Hypothalamus (tissue), 51 donors: ENCODE measurements at regions not wholly inside any gene's neighbourhood (a gene's known extent, or its start where the extent isn't known, plus 50 kb on each side); places are given as distances from the start of the nearest gene placed in this dataset.

ENCODE experiments used
- DNase-seq, 51 donors: peaks; one replicate each; lab custom pipeline; 2025; lab: John Stamatoyannopoulos, UW

DNA sequence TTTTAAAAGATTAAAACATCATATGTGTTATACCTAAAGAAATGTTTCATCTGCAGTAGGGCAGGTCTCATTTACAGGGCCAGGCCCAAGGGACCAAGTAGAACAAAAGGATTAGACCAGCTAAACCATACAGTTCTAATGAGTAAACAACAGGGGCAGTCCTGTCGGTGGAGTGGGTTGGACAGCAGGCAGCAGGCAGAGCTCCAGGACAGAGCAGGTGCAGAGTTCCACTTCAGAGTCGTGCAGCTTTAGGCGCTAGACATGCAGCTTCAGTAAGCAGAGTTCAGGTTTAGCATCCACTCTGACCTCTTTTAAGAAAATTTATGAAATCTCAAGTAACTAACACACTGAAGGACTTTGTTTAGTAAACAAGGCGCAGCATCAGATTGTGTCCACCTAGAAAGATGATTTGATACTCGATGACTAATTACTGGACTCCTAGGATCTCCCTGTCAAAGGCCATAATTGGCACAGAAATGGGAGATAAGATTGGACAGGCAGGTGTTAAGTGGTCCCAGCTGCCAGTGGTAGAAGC is 487.7 kb upstream of the INTU start:
- DNase-seq, result no peak

- DNase-seq, result no peak
Observed at GRCh38 chr4:127148165-127148564, 484.6 kb upstream of the INTU start.

DNA sequence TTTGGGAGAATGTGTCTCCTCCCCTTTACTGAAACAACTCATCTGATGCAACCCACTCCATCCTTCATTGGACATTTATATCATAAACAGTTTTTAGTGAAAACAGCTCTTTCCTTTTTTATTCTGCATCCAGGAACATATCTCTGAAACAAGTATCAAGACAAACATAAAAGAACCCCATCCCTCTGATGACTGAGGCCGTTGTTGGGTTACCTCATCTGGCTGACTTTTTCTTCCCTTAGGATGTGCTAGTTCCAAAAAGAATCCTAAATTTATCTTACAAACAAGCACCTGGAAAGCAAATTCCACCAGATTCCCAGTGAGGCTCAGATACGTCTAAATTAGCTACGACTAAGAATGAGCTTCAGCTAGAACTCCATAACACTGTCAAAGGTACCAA is 483.7 kb upstream of the INTU start:
- DNase-seq, result no peak

GRCh38 chr4:127151941-127152340 is 480.8 kb upstream of the INTU start:
- no peak for DNase-seq

DNA sequence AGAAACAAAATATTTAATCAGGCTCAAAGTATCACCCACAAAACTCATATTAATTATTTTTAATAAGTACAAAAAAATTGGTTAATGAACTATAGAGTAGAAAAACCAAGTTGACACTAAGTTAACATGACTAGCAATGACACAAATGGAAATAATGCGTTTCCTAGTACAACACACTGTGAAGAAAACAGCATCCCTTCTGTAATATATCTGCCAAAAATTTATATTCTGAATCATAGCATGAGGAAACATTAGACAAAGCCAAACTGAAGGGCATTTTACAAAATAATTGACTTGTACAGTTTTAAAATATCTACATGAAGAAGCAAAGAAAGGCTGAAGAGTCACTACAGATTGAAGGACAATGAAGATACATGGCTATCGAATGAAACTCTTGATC is 477.6 kb upstream of the INTU start:
- DNase-seq, result no peak

GRCh38 chr4:127155555-127155954 is 477.2 kb upstream of the INTU start:
- no peak for DNase-seq

DNA sequence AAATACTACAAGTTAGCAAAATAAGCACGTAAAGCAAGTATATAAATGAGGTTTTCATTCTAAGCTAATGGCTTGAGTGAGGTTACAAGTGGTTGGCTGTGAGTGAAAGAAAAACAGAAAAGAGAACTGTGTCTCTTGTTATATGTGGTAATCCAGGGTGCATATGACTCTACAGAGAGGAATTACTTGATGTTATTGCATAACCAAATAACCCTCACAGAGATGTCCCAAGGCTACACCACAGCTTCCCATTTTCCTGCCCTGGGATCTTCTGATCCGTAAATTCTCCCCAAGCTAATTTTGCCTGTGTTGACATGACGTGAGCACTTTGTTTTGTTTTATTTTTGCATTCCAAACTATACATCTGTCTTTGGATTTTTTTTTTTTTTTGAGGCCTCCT is 470.0 kb upstream of the INTU start:
- no peak for DNase-seq

DNA sequence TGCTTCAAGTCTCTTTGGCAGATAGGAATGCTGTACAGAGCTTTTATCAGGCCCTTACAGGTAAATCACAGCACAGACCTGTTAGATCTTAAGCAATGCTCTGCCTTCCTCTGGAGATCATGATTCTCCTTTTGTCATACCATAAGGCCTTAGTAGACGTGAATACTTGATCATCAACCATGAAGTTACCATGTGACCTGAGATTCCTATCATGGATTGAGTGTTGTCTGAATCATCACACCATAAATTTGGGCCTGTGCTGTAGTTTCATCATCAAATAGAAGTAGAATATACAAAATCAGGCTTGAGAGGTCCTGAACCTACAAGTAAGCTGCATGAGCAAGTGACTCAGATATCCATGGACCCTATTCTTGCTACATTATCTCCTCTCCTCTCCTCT is 466.8 kb upstream of the INTU start:
- DNase-seq, result no peak

DNA sequence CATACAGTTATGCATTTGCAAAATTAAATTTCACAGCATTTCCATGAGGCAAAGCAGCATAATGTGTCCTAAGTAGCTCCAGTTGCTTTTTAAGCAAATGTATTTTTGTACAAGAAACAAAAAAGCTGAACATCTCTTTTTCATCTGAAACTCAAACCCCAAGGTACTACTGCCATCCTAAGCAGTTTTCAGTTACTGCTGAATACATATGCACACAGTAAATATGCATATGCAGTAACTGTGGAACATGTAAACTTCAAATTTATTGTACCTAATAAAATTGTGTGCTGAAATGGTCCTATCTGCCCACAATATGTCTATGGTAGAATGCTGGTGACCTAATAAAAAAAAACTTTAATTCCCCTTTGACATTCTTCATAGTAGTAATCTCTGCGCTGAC is 458.6 kb upstream of the INTU start:
- no peak for DNase-seq

GRCh38 chr4:127174616-127175015 is 458.1 kb upstream of the INTU start:
- DNase-seq, result no peak

DNA sequence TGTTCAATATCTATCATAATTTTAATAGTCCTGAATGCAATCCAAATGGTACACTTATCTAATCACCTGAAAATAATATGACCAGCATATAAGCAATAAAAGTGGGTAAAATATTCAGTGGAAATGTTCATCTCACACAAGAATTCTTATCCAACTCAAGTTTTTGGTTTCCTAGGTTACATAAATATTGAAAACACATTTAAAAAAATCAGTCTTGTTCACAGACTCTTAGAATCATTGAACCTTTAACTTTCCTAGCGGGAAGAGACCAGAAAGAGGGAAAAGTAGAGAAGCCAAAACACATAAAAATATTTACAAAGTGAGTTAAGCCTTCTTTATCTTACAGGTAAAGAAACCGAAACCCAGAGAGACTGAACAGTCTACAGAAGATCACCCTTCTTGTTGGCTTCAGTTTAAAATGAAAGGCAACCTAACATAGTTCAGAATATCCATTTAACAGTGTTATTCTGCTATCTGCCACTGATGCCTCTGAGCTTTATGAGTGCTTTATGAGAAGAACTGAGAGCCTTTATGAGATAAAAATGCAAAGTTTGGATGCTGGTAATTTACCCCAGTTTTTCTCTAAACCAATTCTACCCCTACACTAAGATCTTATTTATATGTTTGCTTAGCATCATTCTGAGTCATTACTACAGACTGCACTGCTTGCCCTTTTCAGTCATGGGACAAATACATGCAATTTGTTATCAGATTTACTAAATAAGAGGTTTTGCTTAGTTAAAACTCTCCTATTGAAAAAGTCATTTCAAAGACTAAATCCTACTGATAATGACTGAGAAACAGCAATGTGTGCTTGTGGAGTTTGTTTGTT is 453.3 kb upstream of the INTU start:
- no peak for DNase-seq

GRCh38 chr4:127181001-127181400 is 451.8 kb upstream of the INTU start:
- no peak for DNase-seq

GRCh38 chr4:127182687-127183086 is 450.1 kb upstream of the INTU start:
- no peak for DNase-seq

GRCh38 chr4:127188847-127189246 is 443.9 kb upstream of the INTU start:
- DNase-seq, result no peak

DNA sequence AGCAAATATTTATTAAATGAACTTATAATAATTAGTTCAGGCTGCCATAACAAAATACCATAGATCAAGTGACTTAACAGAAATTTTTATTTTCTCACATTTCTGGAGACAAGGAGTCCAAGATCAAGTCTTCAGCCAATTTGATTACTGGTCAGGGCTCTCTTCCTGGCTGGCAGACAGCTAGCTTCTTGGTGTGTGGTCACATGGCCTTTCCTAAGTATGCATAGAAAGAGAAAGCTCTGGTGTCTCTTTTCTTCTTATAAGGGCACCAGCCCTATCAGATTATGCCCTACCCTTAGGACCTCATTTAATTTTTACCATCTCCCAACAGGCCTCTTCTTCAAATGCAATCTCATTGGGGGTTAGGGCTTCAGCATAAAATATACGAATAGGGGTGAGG is 438.5 kb upstream of the INTU start:
- no peak for DNase-seq

- DNase-seq, result peak in 16 of 51 donors; percentile 0 to 38 (median 2)
Observed at GRCh38 chr4:127196655-127197352, 436.0 kb upstream of the INTU start.

GRCh38 chr4:127203562-127204200 is 429.1 kb upstream of the INTU start:
- DNase-seq, result no peak

DNA sequence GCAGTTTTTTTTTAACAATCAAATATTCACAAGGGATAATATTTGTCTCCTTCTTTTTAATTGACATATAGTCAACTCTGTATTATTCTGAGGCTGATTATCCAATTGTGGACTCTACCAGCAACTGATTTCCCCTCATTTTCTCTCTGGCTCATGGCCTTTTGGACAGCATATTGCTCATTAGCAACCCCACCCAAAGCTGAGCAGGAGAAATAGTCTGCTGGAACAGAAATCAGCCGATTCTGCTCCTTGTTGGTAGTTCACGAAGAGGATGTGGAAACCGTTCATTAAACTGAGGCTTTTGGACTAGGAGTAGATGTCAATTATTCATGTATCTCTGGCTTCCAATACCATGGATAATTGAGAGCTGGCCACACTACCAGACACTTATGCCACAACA is 428.4 kb upstream of the INTU start:
- no peak for DNase-seq

DNA sequence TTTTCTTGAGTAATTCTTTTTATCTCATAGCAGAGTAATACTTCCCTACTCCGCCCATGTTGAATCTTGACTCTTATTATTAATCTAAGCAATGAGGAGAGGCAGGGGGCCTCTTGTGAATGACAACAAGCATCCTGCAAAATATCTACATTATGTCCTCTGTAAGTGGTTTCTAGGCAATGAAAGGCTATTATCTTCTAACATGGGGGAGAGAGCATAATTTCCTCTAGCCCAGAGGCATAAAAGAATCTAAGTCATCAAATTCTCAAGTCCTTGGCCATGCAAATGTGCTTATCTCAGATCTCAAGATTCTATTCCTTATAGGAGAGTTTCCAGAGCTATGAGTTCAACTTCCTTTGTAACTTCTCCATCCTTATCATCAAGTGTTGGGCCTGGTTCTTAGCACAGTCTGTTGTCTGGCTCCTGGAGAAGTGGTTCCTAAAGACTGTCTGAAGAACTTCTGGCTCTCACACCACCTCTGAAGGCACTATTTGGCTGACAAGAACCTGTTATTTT is 423.1 kb upstream of the INTU start:
- no peak for DNase-seq

DNA sequence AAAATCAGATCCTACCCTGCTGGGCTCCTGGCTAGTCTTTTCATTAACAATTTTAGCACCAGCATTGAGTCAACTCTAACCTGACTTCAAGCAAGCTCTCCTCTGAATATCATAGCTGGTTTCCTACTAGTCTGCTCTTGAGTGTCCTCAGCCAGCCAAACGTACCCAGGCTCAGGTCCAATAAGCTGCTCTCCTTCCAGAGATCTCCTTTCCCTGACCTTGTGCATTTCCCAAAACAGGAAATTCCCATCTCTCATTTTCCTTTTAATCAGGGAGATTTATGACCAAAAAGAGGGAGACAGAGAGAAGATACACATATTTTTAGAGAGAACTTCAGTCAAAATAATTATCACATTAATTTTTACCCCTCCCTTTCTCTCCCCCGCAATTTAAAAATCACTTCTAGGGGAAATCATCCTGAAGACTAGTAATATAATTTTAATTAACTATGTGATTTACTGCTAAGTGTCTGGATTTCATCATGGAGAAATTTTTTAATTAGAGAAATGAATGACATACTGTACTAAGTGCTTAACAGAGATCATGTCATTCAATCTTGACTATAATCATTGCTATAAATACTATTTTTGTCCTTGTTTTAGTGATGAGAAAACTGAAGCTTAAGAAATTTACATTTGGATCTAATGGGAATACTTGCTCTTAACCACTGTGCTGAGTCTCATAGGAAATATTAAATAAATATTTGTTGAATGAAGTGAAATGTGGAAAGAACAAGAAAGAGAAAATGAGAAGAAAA is 421.7 kb upstream of the INTU start:
- no peak for DNase-seq
